H1 (cell line): ENCODE measurements at regions not wholly inside any gene's neighbourhood (a gene's known extent, or its start where the extent isn't known, plus 50 kb on each side); places are given as distances from the start of the nearest gene placed in this dataset.

ENCODE experiments used
- CBX8 ChIP-seq: fragments of 300-800, 300-1000 bp; sonication (generic); IDR thresholded peaks from 2 replicates; pipeline ENCODE4 v1.7.1; 2016; ENCODE audit warnings: low read depth, low read length, borderline replicate concordance
- HDAC6 ChIP-seq: IDR thresholded peaks from one replicate; pipeline ENCODE4 v1.7.1; 2012; ENCODE audit warnings: low read depth, mild to moderate bottlenecking, inconsistent platforms, low read length, moderate library complexity
- SIX5 ChIP-seq: IDR thresholded peaks from 2 replicates; pipeline ENCODE4 v1.6.1; 2011; ENCODE audit warnings: mild to moderate bottlenecking, low read depth, low read length
- SUZ12 ChIP-seq: fragments of 200-600 bp; sonication (generic); IDR thresholded peaks from 2 replicates; pipeline ENCODE4 v1.6.1; 2012; ENCODE audit warnings: mild to moderate bottlenecking, inconsistent platforms, low read length, moderate library complexity, mixed read lengths

- TF ChIP-seq HDAC6 (no peak), SUZ12 (no peak), SIX5 (no peak), CBX8 (no peak)
Observed at GRCh38 chr11:24321229-24321628, 175.6 kb upstream of the LUZP2 start (continued).
